ENCODE measurements at regions not wholly inside any gene's neighbourhood (a gene's known extent, or its start where the extent isn't known, plus 50 kb on each side); places are given as distances from the start of the nearest gene placed in this dataset.

- no peak for TF ChIP-seq CTCF (IDR thresholded peaks at IDR 0.05)
- Histone ChIP-seq H3K79me2 (no peaks in the 10 kb centered on the region), H3K9me3 (ENCODE audit: control insufficient read depth, low read length) (no peaks in the 10 kb centered on the region), H3K4me2 (ENCODE audit: low read length) (no peak overlapping the region), H3K4me3 (ENCODE audit: low read depth, low read length) (no peak overlapping the region), H2AFZ (no peak overlapping the region), H3K36me3 (ENCODE audit: control insufficient read depth, insufficient read depth, low read length) (no peaks in the 10 kb centered on the region), H3K27me3 (ENCODE audit: control insufficient read depth, insufficient read depth, low read length) (no peaks in the 10 kb centered on the region), H3K4me1 (no peaks in the 10 kb centered on the region), H3K27ac (no peak overlapping the region), H3K9ac (no peak overlapping the region)
Measured at GRCh38 chr2:7860693-7861092, 821.2 kb upstream of the ID2 start.

GRCh38 chr2:7861910-7862702, 819.8 kb upstream of the ID2 start:
- no peaks in the 10 kb centered on the region for H3K27me3 ChIP-seq (ENCODE audit: control insufficient read depth, insufficient read depth, low read length)
- H3K27ac ChIP-seq, result no peak overlapping the region
- H3K4me3 ChIP-seq (ENCODE audit: low read depth, low read length), result no peak overlapping the region
- no peaks in the 10 kb centered on the region for H3K4me1 ChIP-seq
- H3K79me2 ChIP-seq, result no peaks in the 10 kb centered on the region
- no peaks in the 10 kb centered on the region for H3K9me3 ChIP-seq (ENCODE audit: control insufficient read depth, low read length)
- no peak for TF ChIP-seq CTCF (IDR thresholded peaks at IDR 0.05)
- no peak overlapping the region for H3K9ac ChIP-seq
- no peak overlapping the region for H2AFZ ChIP-seq
- H3K36me3 ChIP-seq (ENCODE audit: control insufficient read depth, insufficient read depth, low read length), result no peaks in the 10 kb centered on the region
- no peak overlapping the region for H3K4me2 ChIP-seq (ENCODE audit: low read length)

GRCh38 chr2:7866104-7866503, 815.8 kb upstream of the ID2 start:
- H3K27me3 ChIP-seq (ENCODE audit: control insufficient read depth, insufficient read depth, low read length), result no peaks in the 10 kb centered on the region
- no peak overlapping the region for H3K4me2 ChIP-seq (ENCODE audit: low read length)
- H3K9me3 ChIP-seq (ENCODE audit: control insufficient read depth, low read length), result no peaks in the 10 kb centered on the region
- no peak overlapping the region for H2AFZ ChIP-seq
- no peak for TF ChIP-seq CTCF (IDR thresholded peaks at IDR 0.05)
- no peak overlapping the region for H3K4me3 ChIP-seq (ENCODE audit: low read depth, low read length)
- H3K36me3 ChIP-seq (ENCODE audit: control insufficient read depth, insufficient read depth, low read length), result no peaks in the 10 kb centered on the region
- no peak overlapping the region for H3K27ac ChIP-seq
- H3K9ac ChIP-seq, result no peak overlapping the region
- no peaks in the 10 kb centered on the region for H3K79me2 ChIP-seq
- no peaks in the 10 kb centered on the region for H3K4me1 ChIP-seq

GRCh38 chr2:7866825-7867224, 815.0 kb upstream of the ID2 start:
- no peaks in the 10 kb centered on the region for H3K9me3 ChIP-seq (ENCODE audit: control insufficient read depth, low read length)
- no peak for TF ChIP-seq CTCF (IDR thresholded peaks at IDR 0.05)
- H3K4me3 ChIP-seq (ENCODE audit: low read depth, low read length), result no peak overlapping the region
- H3K27me3 ChIP-seq (ENCODE audit: control insufficient read depth, insufficient read depth, low read length), result no peaks in the 10 kb centered on the region
- H3K4me1 ChIP-seq, result no peaks in the 10 kb centered on the region
- H3K4me2 ChIP-seq (ENCODE audit: low read length), result no peak overlapping the region
- no peaks in the 10 kb centered on the region for H3K36me3 ChIP-seq (ENCODE audit: control insufficient read depth, insufficient read depth, low read length)
- H3K79me2 ChIP-seq, result no peaks in the 10 kb centered on the region
- no peak overlapping the region for H2AFZ ChIP-seq
- no peak overlapping the region for H3K9ac ChIP-seq
- no peak overlapping the region for H3K27ac ChIP-seq

GRCh38 chr2:7867867-7868266, 814.0 kb upstream of the ID2 start:
- Histone ChIP-seq H3K79me2 (no peaks in the 10 kb centered on the region), H2AFZ (no peak overlapping the region), H3K4me2 (ENCODE audit: low read length) (no peak overlapping the region), H3K27ac (no peak overlapping the region), H3K36me3 (ENCODE audit: control insufficient read depth, insufficient read depth, low read length) (no peaks in the 10 kb centered on the region), H3K9ac (no peak overlapping the region), H3K9me3 (ENCODE audit: control insufficient read depth, low read length) (no peaks in the 10 kb centered on the region), H3K27me3 (ENCODE audit: control insufficient read depth, insufficient read depth, low read length) (no peaks in the 10 kb centered on the region), H3K4me3 (ENCODE audit: low read depth, low read length) (no peak overlapping the region), H3K4me1 (no peaks in the 10 kb centered on the region)
- TF ChIP-seq CTCF (IDR thresholded peaks at IDR 0.05), result no peak

Measured in parathyroid adenoma (tissue), 2 donors.